Activated CD8-positive, alpha-beta T cell treated with anti-CD3 and anti-CD28 coated beads for 36 hours (primary cell): ENCODE measurements at regions not wholly inside any gene's neighbourhood (a gene's known extent, or its start where the extent isn't known, plus 50 kb on each side); places are given as distances from the start of the nearest gene placed in this dataset.

Experiments
- ATAC-seq: fragments of 200-7000 bp; cut with Tn5 transposase; one replicate; pipeline ENCODE4 v1.10.0; 2021; ENCODE audit warnings: mild to moderate bottlenecking, moderate library complexity
- CTCF ChIA-PET: fragments of 350-600 bp; sonication (Branson Sonifier 250); formaldehyde crosslinking; loops from one replicate; lab custom pipeline; 2021; ENCODE audit warnings: antibody characterized with exemption; lab: Charles Lee
- POLR2A ChIA-PET: fragments of 350-600 bp; sonication (Branson Sonifier 250); formaldehyde crosslinking; loops from one replicate; lab custom pipeline; 2021; ENCODE audit warnings: antibody characterized with exemption; lab: Charles Lee
- DNase-seq: peaks from one replicate; pipeline ENCODE4 v3.0.0-alpha.2; 2020
- H3K27ac Mint-ChIP-seq: one replicate; pipeline ENCODE4 v1.8.0; 2021; ENCODE audit warnings: mild to moderate bottlenecking, mixed read lengths
- H3K27me3 Mint-ChIP-seq: one replicate; pipeline ENCODE4 v1.8.0; 2021; ENCODE audit warnings: mixed read lengths
- H3K36me3 Mint-ChIP-seq: one replicate; pipeline ENCODE4 v1.8.0; 2021; ENCODE audit warnings: low read depth, mixed read lengths
- H3K4me1 Mint-ChIP-seq: one replicate; pipeline ENCODE4 v1.8.0; 2021; ENCODE audit warnings: low read depth, mixed read lengths
- H3K4me3 Mint-ChIP-seq: one replicate; pipeline ENCODE4 v1.8.0; 2021; ENCODE audit warnings: mild to moderate bottlenecking, moderate library complexity, mixed read lengths
- H3K9me3 Mint-ChIP-seq: one replicate; pipeline ENCODE4 v1.8.0; 2021; ENCODE audit warnings: mixed read lengths
- CTCF ChIP-seq: fragments of 200-600 bp; IDR thresholded peaks from one replicate; pipeline ENCODE4 v1.8.0; 2022; ENCODE audit warnings: antibody characterized with exemption, mild to moderate bottlenecking
- intact Hi-C: fragments of 100-400 bp; cut with micrococcal nuclease; formaldehyde crosslinking; loops from one replicate; pipeline ENCODE4 v1.10.0; 2022

GRCh38 chr3:135629701-135630408 lies 335.7 kb upstream of the PPP2R3A start:
- ChIA-PET CTCF (no interaction called here), POLR2A (no interaction called here)
- TF ChIP-seq CTCF = no peak
- DNase-seq (no peak), ATAC-seq (no peak)
- no peak overlapping the region for H3K4me3 Mint-ChIP-seq
- H3K9me3 Mint-ChIP-seq = no peaks in the 10 kb centered on the region
- H3K27me3 Mint-ChIP-seq = peaks cover 2% of the 10 kb centered on the region
- H3K27ac Mint-ChIP-seq = no peak overlapping the region
- no peaks in the 10 kb centered on the region for H3K4me1 Mint-ChIP-seq
- no peaks in the 10 kb centered on the region for H3K36me3 Mint-ChIP-seq
- intact Hi-C loops = no loop called here

GRCh38 chr3:135632556-135633065 lies 332.9 kb upstream of the PPP2R3A start:
- intact Hi-C loops = no loop called here
- Mint-ChIP-seq H3K27me3 (peaks cover 3% of the 10 kb centered on the region), H3K9me3 (no peaks in the 10 kb centered on the region), H3K4me1 (no peaks in the 10 kb centered on the region), H3K27ac (no peak overlapping the region), H3K4me3 (no peak overlapping the region), H3K36me3 (no peaks in the 10 kb centered on the region)
- ATAC-seq (no peak), DNase-seq (no peak)
- TF ChIP-seq CTCF = no peak
- CTCF ChIA-PET = interaction anchor here (0.6 kb wide), 1 partner anchor 899 kb away, joined by 3 read pairs; no protein-coding TSS in a partner anchor
- POLR2A ChIA-PET = no interaction called here

GRCh38 chr3:135633078-135633477 lies 332.4 kb upstream of the PPP2R3A start:
- Mint-ChIP-seq H3K36me3 (no peaks in the 10 kb centered on the region), H3K9me3 (no peaks in the 10 kb centered on the region), H3K27ac (no peak overlapping the region), H3K4me3 (no peak overlapping the region), H3K4me1 (no peaks in the 10 kb centered on the region), H3K27me3 (peaks cover 3% of the 10 kb centered on the region)
- TF ChIP-seq CTCF = no peak
- ChIA-PET CTCF (interaction anchor here (0.6 kb wide), 1 partner anchor 900 kb away, joined by 3 read pairs; no protein-coding TSS in a partner anchor), POLR2A (no interaction called here)
- intact Hi-C loops = no loop called here
- no peak for DNase-seq
- no peak for ATAC-seq

- peaks cover 1% of the 10 kb centered on the region for H3K27me3 Mint-ChIP-seq
- no peak overlapping the region for H3K27ac Mint-ChIP-seq
- H3K4me1 Mint-ChIP-seq = no peaks in the 10 kb centered on the region
- intact Hi-C loops = no loop called here
- H3K9me3 Mint-ChIP-seq = no peaks in the 10 kb centered on the region
- no peaks in the 10 kb centered on the region for H3K36me3 Mint-ChIP-seq
- ChIA-PET POLR2A (no interaction called here), CTCF (no interaction called here)
- ATAC-seq (no peak), DNase-seq (no peak)
- H3K4me3 Mint-ChIP-seq = no peak overlapping the region
- no peak for TF ChIP-seq CTCF
These were observed 328.9 kb upstream of the PPP2R3A start for GRCh38 chr3:135636596-135636995.

- H3K4me1 Mint-ChIP-seq = no peaks in the 10 kb centered on the region
- no peak for DNase-seq
- no peaks in the 10 kb centered on the region for H3K36me3 Mint-ChIP-seq
- ATAC-seq = no peak
- no peak overlapping the region for H3K27ac Mint-ChIP-seq
- intact Hi-C loops = no loop called here
- POLR2A ChIA-PET = no interaction called here
- CTCF ChIA-PET = no interaction called here
- peaks cover 1% of the 10 kb centered on the region for H3K27me3 Mint-ChIP-seq
- no peak for TF ChIP-seq CTCF
- no peak overlapping the region for H3K4me3 Mint-ChIP-seq
- no peaks in the 10 kb centered on the region for H3K9me3 Mint-ChIP-seq
These were observed 328.5 kb upstream of the PPP2R3A start for GRCh38 chr3:135637013-135637412.
